ENCODE measurements at regions not wholly inside any gene's neighbourhood (a gene's known extent, or its start where the extent isn't known, plus 50 kb on each side); places are given as distances from the start of the nearest gene placed in this dataset.
A peak's percentile ranks its signal among the peaks of the same experiment; 100 is the strongest.

- Histone ChIP-seq H3K4me3 (ENCODE audit: insufficient read depth, low read depth, low read length) (no peak overlapping the region), H3K36me3 (replicated peaks; ENCODE audit: control insufficient read depth, insufficient read depth, low read length) (no peaks in the 10 kb centered on the region; the same call in 1 of the 2 replicates), H3K27me3 (ENCODE audit: control insufficient read depth, insufficient read depth, low read length) (no peaks in the 10 kb centered on the region)
- no peak for DNase-seq
Observed at GRCh38 chr2:62370321-62371250, 135.4 kb downstream of the TMEM17 start.

GRCh38 chr2:62369541-62370202 lies 136.3 kb downstream of the TMEM17 start:
- Histone ChIP-seq H3K36me3 (replicated peaks; ENCODE audit: control insufficient read depth, insufficient read depth, low read length) (no peaks in the 10 kb centered on the region; the same call in 1 of the 2 replicates), H3K27me3 (ENCODE audit: control insufficient read depth, insufficient read depth, low read length) (no peaks in the 10 kb centered on the region), H3K4me3 (ENCODE audit: insufficient read depth, low read depth, low read length) (no peak overlapping the region)
- DNase-seq, result no peak

- Histone ChIP-seq H3K4me3 (ENCODE audit: insufficient read depth, low read depth, low read length) (no peak overlapping the region), H3K27me3 (ENCODE audit: control insufficient read depth, insufficient read depth, low read length) (no peaks in the 10 kb centered on the region), H3K36me3 (replicated peaks; ENCODE audit: control insufficient read depth, insufficient read depth, low read length) (no peaks in the 10 kb centered on the region)
- DNase-seq, result no peak
Observed at GRCh38 chr2:62364791-62365528, 141.0 kb downstream of the TMEM17 start.

GRCh38 chr2:62363166-62363565 lies 142.8 kb downstream of the TMEM17 start:
- Histone ChIP-seq H3K36me3 (replicated peaks; ENCODE audit: control insufficient read depth, insufficient read depth, low read length) (no peaks in the 10 kb centered on the region), H3K27me3 (ENCODE audit: control insufficient read depth, insufficient read depth, low read length) (no peaks in the 10 kb centered on the region), H3K4me3 (ENCODE audit: insufficient read depth, low read depth, low read length) (no peak overlapping the region)
- no peak for DNase-seq

- no peak overlapping the region for H3K4me3 ChIP-seq (ENCODE audit: insufficient read depth, low read depth, low read length)
- H3K36me3 ChIP-seq (replicated peaks; ENCODE audit: control insufficient read depth, insufficient read depth, low read length), result no peaks in the 10 kb centered on the region
- no peaks in the 10 kb centered on the region for H3K27me3 ChIP-seq (ENCODE audit: control insufficient read depth, insufficient read depth, low read length)
- peak; percentile 66 for DNase-seq
Observed at GRCh38 chr2:62362561-62362960, 143.4 kb downstream of the TMEM17 start.

GRCh38 chr2:62361964-62362363 lies 144.0 kb downstream of the TMEM17 start:
- Histone ChIP-seq H3K4me3 (ENCODE audit: insufficient read depth, low read depth, low read length) (no peak overlapping the region), H3K36me3 (replicated peaks; ENCODE audit: control insufficient read depth, insufficient read depth, low read length) (no peaks in the 10 kb centered on the region), H3K27me3 (ENCODE audit: control insufficient read depth, insufficient read depth, low read length) (no peaks in the 10 kb centered on the region)
- no peak for DNase-seq

- Histone ChIP-seq H3K27me3 (ENCODE audit: control insufficient read depth, insufficient read depth, low read length) (no peaks in the 10 kb centered on the region), H3K36me3 (replicated peaks; ENCODE audit: control insufficient read depth, insufficient read depth, low read length) (no peaks in the 10 kb centered on the region), H3K4me3 (ENCODE audit: insufficient read depth, low read depth, low read length) (no peak overlapping the region)
- peak; percentile 63 for DNase-seq
Observed at GRCh38 chr2:62354771-62355561, 151.0 kb downstream of the TMEM17 start.

- Histone ChIP-seq H3K27me3 (ENCODE audit: control insufficient read depth, insufficient read depth, low read length) (no peaks in the 10 kb centered on the region), H3K36me3 (replicated peaks; ENCODE audit: control insufficient read depth, insufficient read depth, low read length) (no peaks in the 10 kb centered on the region), H3K4me3 (ENCODE audit: insufficient read depth, low read depth, low read length) (no peak overlapping the region)
- DNase-seq, result no peak
Observed at GRCh38 chr2:62352031-62352430, 154.0 kb downstream of the TMEM17 start.

GRCh38 chr2:62349788-62350187 lies 153.9 kb downstream of the B3GNT2 start:
- Histone ChIP-seq H3K4me3 (ENCODE audit: insufficient read depth, low read depth, low read length) (no peak overlapping the region), H3K27me3 (ENCODE audit: control insufficient read depth, insufficient read depth, low read length) (no peaks in the 10 kb centered on the region), H3K36me3 (replicated peaks; ENCODE audit: control insufficient read depth, insufficient read depth, low read length) (no peaks in the 10 kb centered on the region)
- DNase-seq, result no peak

- Histone ChIP-seq H3K27me3 (ENCODE audit: control insufficient read depth, insufficient read depth, low read length) (no peaks in the 10 kb centered on the region), H3K4me3 (ENCODE audit: insufficient read depth, low read depth, low read length) (no peak overlapping the region), H3K36me3 (replicated peaks; ENCODE audit: control insufficient read depth, insufficient read depth, low read length) (no peaks in the 10 kb centered on the region)
- DNase-seq, result no peak
Observed at GRCh38 chr2:62348700-62349099, 152.8 kb downstream of the B3GNT2 start.

GRCh38 chr2:62347563-62348270 lies 151.8 kb downstream of the B3GNT2 start:
- Histone ChIP-seq H3K27me3 (ENCODE audit: control insufficient read depth, insufficient read depth, low read length) (no peaks in the 10 kb centered on the region), H3K36me3 (replicated peaks; ENCODE audit: control insufficient read depth, insufficient read depth, low read length) (no peaks in the 10 kb centered on the region), H3K4me3 (ENCODE audit: insufficient read depth, low read depth, low read length) (no peak overlapping the region)
- DNase-seq, result no peak

- no peak for DNase-seq
- H3K36me3 ChIP-seq (replicated peaks; ENCODE audit: control insufficient read depth, insufficient read depth, low read length), result no peaks in the 10 kb centered on the region
- H3K4me3 ChIP-seq (ENCODE audit: insufficient read depth, low read depth, low read length), result no peak overlapping the region
- H3K27me3 ChIP-seq (ENCODE audit: control insufficient read depth, insufficient read depth, low read length), result no peaks in the 10 kb centered on the region
Observed at GRCh38 chr2:62344472-62344871, 148.6 kb downstream of the B3GNT2 start.

- H3K36me3 ChIP-seq (replicated peaks; ENCODE audit: control insufficient read depth, insufficient read depth, low read length), result no peaks in the 10 kb centered on the region
- no peaks in the 10 kb centered on the region for H3K27me3 ChIP-seq (ENCODE audit: control insufficient read depth, insufficient read depth, low read length)
- H3K4me3 ChIP-seq (ENCODE audit: insufficient read depth, low read depth, low read length), result no peak overlapping the region
- no peak for DNase-seq
Observed at GRCh38 chr2:62343636-62344337, 147.9 kb downstream of the B3GNT2 start.

Data from H7 (cell line).